ENCODE measurements at regions not wholly inside any gene's neighbourhood (a gene's known extent, or its start where the extent isn't known, plus 50 kb on each side); places are given as distances from the start of the nearest gene placed in this dataset.

- TF ChIP-seq ZNF384 (IDR thresholded peaks at IDR 0.05) (no peak), BHLHE40 (IDR thresholded peaks at IDR 0.05; ENCODE audit: borderline replicate concordance) (no peak), SUZ12 (IDR thresholded peaks at IDR 0.05) (no peak), SP1 (IDR thresholded peaks at IDR 0.05) (no peak), FOXK2 (IDR thresholded peaks at IDR 0.05) (no peak), TARDBP (IDR thresholded peaks at IDR 0.05) (no peak), ELF4 (IDR thresholded peaks at IDR 0.05) (no peak), ARNT (IDR thresholded peaks at IDR 0.05) (no peak), FOXA1 (IDR thresholded peaks at IDR 0.05) (no peak), HDGF (IDR thresholded peaks at IDR 0.05; ENCODE audit: borderline replicate concordance) (no peak), CTBP1 (IDR thresholded peaks at IDR 0.05; ENCODE audit: borderline replicate concordance) (no peak)
These were observed 159.8 kb upstream of the MYOCD start for GRCh38 chr17:12505866-12506265.
